HCT116 (cell line): ENCODE measurements at regions not wholly inside any gene's neighbourhood (a gene's known extent, or its start where the extent isn't known, plus 50 kb on each side); places are given as distances from the start of the nearest gene placed in this dataset.

Experiments used
- ATAC-seq: fragments of 200-7000 bp; cut with Tn5 transposase; 2 replicates; pipeline ENCODE4 v1.9.1; 2020; ENCODE audit warnings: mild to moderate bottlenecking, moderate library complexity
- BruUV-seq: library from RNA; stranded (reverse); fragments of 400-500 nt; replicated peaks from 2 replicates; lab custom pipeline; 2021; lab: Mats Ljungman, UMichigan
- CTCF ChIA-PET: fragments of 300-600 bp; sonication (Branson Sonifier 250); formaldehyde crosslinking; loops from one replicate; lab custom pipeline; 2021; ENCODE audit warnings: antibody characterized with exemption; lab: Charles Lee
- POLR2A ChIA-PET: fragments of 300-600, 350-600 bp; sonication (Branson Sonifier 250); formaldehyde crosslinking; loops from one replicate; lab custom pipeline; 2021; ENCODE audit warnings: antibody characterized with exemption; lab: Charles Lee
- RAD21 ChIA-PET, 2 experiments: fragments of 300-600 bp; sonication (Branson Sonifier 250); formaldehyde crosslinking; loops; one replicate each; lab custom pipeline; 2023; ENCODE audit warnings: low total read pairs in 2 of 2; ENCODE audit not compliant: uncharacterized antibody in 2 of 2, unreplicated experiment in 2 of 2, low non-redundant PET in 1 of 2; lab: Charles Lee
- DNase-seq: peaks from one replicate; pipeline ENCODE4 v3.0.0-alpha.2; 2010; ENCODE audit warnings: low read depth, low spot score
- H2AFZ ChIP-seq: fragments of 200-600 bp; shearing (Covaris generic), sonication (generic); 2 replicates; pipeline ENCODE4 v1.6.1; 2017; ENCODE audit warnings: low read depth, mixed run types, mixed read lengths, antibody characterized with exemption, low read length; ENCODE audit not compliant: poor library complexity, severe bottlenecking
- H3K27ac ChIP-seq: 2 replicates; pipeline ENCODE4 v1.5.1; 2012; ENCODE audit warnings: low read depth, low read length
- H3K27me3 ChIP-seq: fragments of 200-600 bp; sonication (generic); 2 replicates; pipeline ENCODE4 v1.6.1; 2016; ENCODE audit warnings: mixed run types, low read length, mixed read lengths; ENCODE audit not compliant: insufficient read depth
- H3K36me3 ChIP-seq, 2 experiments: fragments of 200-500 bp in 1 of 2; fragments of 200-600 bp in 1 of 2; sonication (Bioruptor generic) in 1 of 2; sonication (generic) in 1 of 2; 2 replicates each; pipeline versions ENCODE4 v1.5.1 to v1.6.1; 2014 to 2016; ENCODE audit warnings: low read length in 2 of 2, inconsistent platforms in 1 of 2, mixed read lengths in 1 of 2, mixed run types in 1 of 2; ENCODE audit not compliant: insufficient read depth in 2 of 2, control insufficient read depth in 1 of 2
- H3K4me1 ChIP-seq, 2 experiments: fragments of 200-600 bp in 1 of 2; sonication (generic) in 1 of 2; 2 replicates each; pipeline versions ENCODE4 v1.5.1 to v1.6.1; 2012 to 2017; ENCODE audit warnings: low read length in 2 of 2, inconsistent platforms in 1 of 2, mild to moderate bottlenecking in 1 of 2, mixed read lengths in 1 of 2, mixed run types in 1 of 2, moderate library complexity in 1 of 2; ENCODE audit not compliant: insufficient read depth in 2 of 2, control insufficient read depth in 1 of 2
- H3K4me2 ChIP-seq: fragments of 200-600 bp; sonication (generic); 2 replicates; pipeline ENCODE4 v1.6.1; 2017; ENCODE audit warnings: mixed run types, low read length, mixed read lengths
- H3K4me3 ChIP-seq, 2 experiments: fragments of 200-600 bp in 1 of 2; sonication (generic) in 1 of 2; replicated peaks in 1 of 2; 2 replicates each; pipeline ENCODE4 v1.5.1; 2011 to 2016; ENCODE audit warnings: low read length in 2 of 2, control low read depth in 1 of 2, low read depth in 1 of 2, mild to moderate bottlenecking in 1 of 2, mixed read lengths in 1 of 2, mixed run types in 1 of 2
- H3K79me2 ChIP-seq: fragments of 200-600 bp; sonication (generic); 2 replicates; pipeline ENCODE4 v1.6.1; 2017; ENCODE audit warnings: mild to moderate bottlenecking, mixed run types, low read length, moderate library complexity, mixed read lengths; ENCODE audit not compliant: insufficient read depth
- H3K9ac ChIP-seq: fragments of 200-600 bp; sonication (generic); 2 replicates; pipeline ENCODE4 v1.6.1; 2016; ENCODE audit warnings: low read length, mixed read lengths
- H3K9me2 ChIP-seq: fragments of 200-600 bp; sonication (generic), shearing (Covaris generic); 2 replicates; pipeline ENCODE4 v1.6.1; 2017; ENCODE audit warnings: mixed run types, mild to moderate bottlenecking, moderate library complexity; ENCODE audit not compliant: insufficient read depth
- H3K9me3 ChIP-seq, 2 experiments: fragments of 200-500 bp in 1 of 2; fragments of 200-600 bp in 1 of 2; sonication (Bioruptor generic) in 1 of 2; sonication (generic) in 1 of 2; 2 replicates each; pipeline ENCODE4 v1.6.1; 2014 to 2017; ENCODE audit warnings: low read length in 2 of 2, mixed read lengths in 2 of 2, inconsistent platforms in 1 of 2, low read depth in 1 of 2, mild to moderate bottlenecking in 1 of 2, mixed run types in 1 of 2, moderate library complexity in 1 of 2; ENCODE audit not compliant: control insufficient read depth in 1 of 2, insufficient read depth in 1 of 2
- H4K20me1 ChIP-seq: fragments of 200-600 bp; sonication (generic), shearing (Covaris generic); 2 replicates; pipeline ENCODE4 v1.6.1; 2017; ENCODE audit warnings: mixed run types, mild to moderate bottlenecking, moderate library complexity; ENCODE audit not compliant: insufficient read depth
- ATF3 ChIP-seq: IDR thresholded peaks from 2 replicates; pipeline ENCODE4 v1.6.1; 2012
- CBX3 ChIP-seq: IDR thresholded peaks from 2 replicates; pipeline ENCODE4 v1.6.1; 2012; ENCODE audit warnings: low read depth
- CEBPB ChIP-seq: IDR thresholded peaks from 2 replicates; pipeline ENCODE4 v1.6.1; 2012; ENCODE audit warnings: low read depth
- ELF1 ChIP-seq: IDR thresholded peaks from 2 replicates; pipeline ENCODE4 v1.6.1; 2012; ENCODE audit warnings: low read depth, borderline replicate concordance
- EZH2 ChIP-seq: fragments of 200-600 bp; sonication (generic); IDR thresholded peaks from 2 replicates; pipeline ENCODE4 v1.6.1; 2017; ENCODE audit warnings: antibody characterized with exemption, mixed run types
- EZH2phosphoT487 ChIP-seq: fragments of 200-600 bp; IDR thresholded peaks from 2 replicates; pipeline ENCODE4 v1.6.1; 2018; ENCODE audit warnings: antibody characterized with exemption, borderline replicate concordance
- JUND ChIP-seq: IDR thresholded peaks from 2 replicates; pipeline ENCODE4 v1.6.1; 2012
- MAX ChIP-seq: IDR thresholded peaks from 2 replicates; pipeline ENCODE4 v1.6.1; 2012
- POLR2A ChIP-seq: IDR thresholded peaks from 2 replicates; pipeline ENCODE4 v1.7.0; 2011; ENCODE audit warnings: borderline replicate concordance; ENCODE audit not compliant: insufficient read depth, insufficient read length; ENCODE audit errors: extremely low read depth
- POLR2AphosphoS5 ChIP-seq: IDR thresholded peaks from 2 replicates; pipeline ENCODE4 v1.6.1; 2011; ENCODE audit warnings: mild to moderate bottlenecking, low read depth, low read length, moderate library complexity
- REST ChIP-seq: IDR thresholded peaks from 2 replicates; pipeline ENCODE4 v1.6.1; 2012; ENCODE audit warnings: low read depth
- SP1 ChIP-seq: IDR thresholded peaks from 2 replicates; pipeline ENCODE4 v1.6.1; 2012; ENCODE audit warnings: low read depth
- SRF ChIP-seq: IDR thresholded peaks from 2 replicates; pipeline ENCODE4 v1.6.1; 2012; ENCODE audit warnings: low read depth
- TCF7L2 ChIP-seq: IDR thresholded peaks from 2 replicates; pipeline ENCODE4 v1.7.0; 2011; ENCODE audit warnings: borderline replicate concordance, inconsistent platforms; ENCODE audit not compliant: insufficient read depth, insufficient read length; ENCODE audit errors: extremely low read depth
- YY1 ChIP-seq: IDR thresholded peaks from 2 replicates; pipeline ENCODE4 v1.6.1; 2011; ENCODE audit warnings: low read length, low read depth, moderate library complexity, mild to moderate bottlenecking; ENCODE audit not compliant: insufficient replicate concordance; ENCODE audit errors: extremely low read depth
- ZBTB33 ChIP-seq: IDR thresholded peaks from 2 replicates; pipeline ENCODE4 v1.6.1; 2011; ENCODE audit warnings: mild to moderate bottlenecking, low read length, moderate library complexity; ENCODE audit not compliant: insufficient replicate concordance; ENCODE audit errors: extremely low read depth
- ZFX ChIP-seq: fragments of 450-650 bp; IDR thresholded peaks from 2 replicates; pipeline ENCODE4 v1.6.1; 2017
- ZNF274 ChIP-seq: fragments of 200-500 bp; sonication (Bioruptor generic); IDR thresholded peaks from 2 replicates; pipeline ENCODE4 v1.6.1; 2014; ENCODE audit warnings: mild to moderate bottlenecking, low read depth, low read length, inconsistent platforms
- intact Hi-C: fragments of 100-400 bp; cut with micrococcal nuclease; formaldehyde crosslinking; loops from 2 replicates; pipeline ENCODE4 v1.10.0; 2022

- no peak overlapping the region for H3K4me3 ChIP-seq
- no peaks in the 10 kb centered on the region for H3K27me3 ChIP-seq
- no peaks in the 10 kb centered on the region for H3K9me3 ChIP-seq
- ChIA-PET RAD21 (no interaction called here), CTCF (no interaction called here), POLR2A (no interaction called here)
- no peaks in the 10 kb centered on the region for H3K9me2 ChIP-seq
- DNase-seq: no peak
- no peaks in the 10 kb centered on the region for H4K20me1 ChIP-seq
- BruUV-seq: no TSS peak
- no peaks in the 10 kb centered on the region for H3K79me2 ChIP-seq
- no peaks in the 10 kb centered on the region for H3K36me3 ChIP-seq
- ATAC-seq: no peak
- no peaks in the 10 kb centered on the region for H3K4me1 ChIP-seq
- no peak overlapping the region for H3K4me2 ChIP-seq
- no peak overlapping the region for H3K27ac ChIP-seq
- TF ChIP-seq POLR2AphosphoS5: no peak
- no peak for TF ChIP-seq EZH2
- TF ChIP-seq ELF1: no peak
- no peak for TF ChIP-seq SRF
- TF ChIP-seq CEBPB: no peak
- no peak for TF ChIP-seq ZBTB33
- no peak for TF ChIP-seq YY1
- TF ChIP-seq REST: no peak
- TF ChIP-seq POLR2A: no peak
- no peak for TF ChIP-seq ZNF274
- no peak for TF ChIP-seq SP1
- no peak for TF ChIP-seq CBX3
- TF ChIP-seq MAX: no peak
- no peak for TF ChIP-seq JUND
- no peak for TF ChIP-seq EZH2phosphoT487
- TF ChIP-seq ATF3: no peak
- TF ChIP-seq ZFX: no peak
- no peak for TF ChIP-seq TCF7L2
- TF ChIP-seq, all 23 proteins: peak for 0
- Histone ChIP-seq H3K9ac (no peak overlapping the region), H2AFZ (no peak overlapping the region)
- intact Hi-C loops: no loop called here
Measured at GRCh38 chr1:99086057-99086456, 81.4 kb upstream of the PLPPR5 start.
